ENCODE measurements at regions not wholly inside any gene's neighbourhood (a gene's known extent, or its start where the extent isn't known, plus 50 kb on each side); places are given as distances from the start of the nearest gene placed in this dataset.

DNA sequence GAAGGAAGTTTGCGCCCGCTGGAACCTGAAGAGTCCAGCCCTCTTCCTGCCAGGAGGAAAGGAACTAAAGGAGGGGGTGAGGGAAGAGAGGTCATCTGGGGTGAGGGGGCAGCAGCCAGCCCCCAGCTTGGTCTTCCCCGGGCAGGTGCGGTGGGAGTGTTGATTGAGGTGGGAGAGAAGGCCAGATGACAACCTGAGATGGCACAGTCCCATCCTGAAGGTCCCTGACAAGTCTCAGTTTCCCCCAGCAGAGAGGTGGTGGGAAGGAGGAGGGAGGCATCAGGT lies 240.9 kb downstream of the HAUS1 start:
- intact Hi-C loops (cut with DNase I), result no loop called here
- H3K27ac ChIP-seq, result no peak overlapping the region
- no peaks in the 10 kb centered on the region for H3K9me3 ChIP-seq
- no peak for DNase-seq (ENCODE audit: extremely low spot score in 2 of 2)
- H3K36me3 ChIP-seq, result no peaks in the 10 kb centered on the region
- TF ChIP-seq, protein P1, sequence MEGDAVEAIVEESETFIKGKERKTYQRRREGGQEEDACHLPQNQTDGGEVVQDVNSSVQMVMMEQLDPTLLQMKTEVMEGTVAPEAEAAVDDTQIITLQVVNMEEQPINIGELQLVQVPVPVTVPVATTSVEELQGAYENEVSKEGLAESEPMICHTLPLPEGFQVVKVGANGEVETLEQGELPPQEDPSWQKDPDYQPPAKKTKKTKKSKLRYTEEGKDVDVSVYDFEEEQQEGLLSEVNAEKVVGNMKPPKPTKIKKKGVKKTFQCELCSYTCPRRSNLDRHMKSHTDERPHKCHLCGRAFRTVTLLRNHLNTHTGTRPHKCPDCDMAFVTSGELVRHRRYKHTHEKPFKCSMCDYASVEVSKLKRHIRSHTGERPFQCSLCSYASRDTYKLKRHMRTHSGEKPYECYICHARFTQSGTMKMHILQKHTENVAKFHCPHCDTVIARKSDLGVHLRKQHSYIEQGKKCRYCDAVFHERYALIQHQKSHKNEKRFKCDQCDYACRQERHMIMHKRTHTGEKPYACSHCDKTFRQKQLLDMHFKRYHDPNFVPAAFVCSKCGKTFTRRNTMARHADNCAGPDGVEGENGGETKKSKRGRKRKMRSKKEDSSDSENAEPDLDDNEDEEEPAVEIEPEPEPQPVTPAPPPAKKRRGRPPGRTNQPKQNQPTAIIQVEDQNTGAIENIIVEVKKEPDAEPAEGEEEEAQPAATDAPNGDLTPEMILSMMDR (IDR thresholded peaks at IDR 0.05), result no peak
- TF ChIP-seq POLR2A (IDR thresholded peaks at IDR 0.05) (no peak), POLR2AphosphoS5 (IDR thresholded peaks at IDR 0.05; ENCODE audit: insufficient read depth in 1 of 2, low read depth in 1 of 2) (no peak)
- no peaks in the 10 kb centered on the region for H3K27me3 ChIP-seq
- H3K4me1 ChIP-seq, result peaks cover 8% of the 10 kb centered on the region
- no peak overlapping the region for H3K4me3 ChIP-seq

DNA sequence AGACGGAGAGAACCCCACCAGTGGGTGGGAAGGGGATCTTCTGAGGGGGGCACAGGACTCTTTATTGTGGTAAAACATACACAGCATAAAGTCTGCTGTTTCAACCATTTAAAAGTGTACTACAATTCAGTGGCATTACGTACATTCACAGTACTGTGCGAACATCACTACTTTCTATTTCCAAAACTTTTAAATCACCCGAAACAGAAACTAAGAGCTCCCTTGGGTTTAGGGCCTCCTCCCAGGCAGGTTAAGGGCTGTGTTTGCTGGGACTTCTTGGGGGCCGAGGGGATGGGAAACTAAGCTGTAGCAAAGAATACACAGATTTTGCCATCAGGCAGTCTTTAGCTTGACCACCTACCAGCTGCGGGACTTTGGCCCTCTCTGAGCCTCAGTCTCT lies 242.0 kb downstream of the HAUS1 start:
- DNase-seq (ENCODE audit: extremely low spot score in 2 of 2), result no peak
- Histone ChIP-seq H3K4me1 (peaks cover 8% of the 10 kb centered on the region), H3K27ac (no peak overlapping the region), H3K27me3 (no peaks in the 10 kb centered on the region), H3K9me3 (no peaks in the 10 kb centered on the region), H3K4me3 (no peak overlapping the region), H3K36me3 (no peaks in the 10 kb centered on the region)
- intact Hi-C loops (cut with DNase I), result no loop called here
- TF ChIP-seq POLR2AphosphoS5 (IDR thresholded peaks at IDR 0.05; ENCODE audit: insufficient read depth in 1 of 2, low read depth in 1 of 2) (no peak), POLR2A (IDR thresholded peaks at IDR 0.05) (no peak)
- TF ChIP-seq, protein P1 (IDR thresholded peaks at IDR 0.05), result no peak

DNA sequence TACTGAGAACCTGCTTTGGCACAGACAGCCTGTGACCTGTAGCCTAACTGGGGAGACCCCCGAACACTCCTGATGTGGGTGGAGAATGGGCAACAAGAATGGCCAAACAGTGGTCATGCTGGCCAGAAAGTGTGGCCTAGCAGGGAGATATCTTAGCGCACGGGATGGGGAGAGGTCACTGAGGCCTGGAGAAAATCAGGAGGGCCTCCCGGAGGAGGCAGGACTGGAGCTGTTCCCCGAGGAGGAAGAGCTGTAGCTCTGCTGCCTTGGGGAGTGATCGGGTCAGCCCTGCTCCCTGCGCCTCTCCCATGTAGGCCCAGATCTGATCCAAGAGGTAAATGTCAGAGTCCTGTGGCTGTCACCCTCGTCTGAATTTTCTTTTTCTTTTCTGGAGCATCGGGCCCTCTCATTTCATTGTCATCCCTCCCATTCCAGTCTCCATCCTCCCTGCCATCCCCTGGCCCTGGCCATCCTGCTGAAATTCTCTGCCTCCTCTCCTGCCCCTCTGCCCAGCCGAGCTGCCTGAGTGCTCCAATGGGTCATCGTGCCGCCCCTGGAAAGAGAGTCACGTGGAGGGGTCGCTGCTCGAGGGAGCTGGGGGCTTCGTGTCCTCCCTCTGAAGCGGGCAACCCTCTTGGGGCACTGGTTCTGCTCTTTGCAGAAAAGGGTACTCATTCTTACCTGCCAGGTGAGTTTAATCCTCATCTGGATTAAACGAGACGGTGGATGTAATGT lies 242.9 kb downstream of the HAUS1 start:
- H3K27me3 ChIP-seq, result no peaks in the 10 kb centered on the region
- intact Hi-C loops (cut with DNase I), result no loop called here

DNA sequence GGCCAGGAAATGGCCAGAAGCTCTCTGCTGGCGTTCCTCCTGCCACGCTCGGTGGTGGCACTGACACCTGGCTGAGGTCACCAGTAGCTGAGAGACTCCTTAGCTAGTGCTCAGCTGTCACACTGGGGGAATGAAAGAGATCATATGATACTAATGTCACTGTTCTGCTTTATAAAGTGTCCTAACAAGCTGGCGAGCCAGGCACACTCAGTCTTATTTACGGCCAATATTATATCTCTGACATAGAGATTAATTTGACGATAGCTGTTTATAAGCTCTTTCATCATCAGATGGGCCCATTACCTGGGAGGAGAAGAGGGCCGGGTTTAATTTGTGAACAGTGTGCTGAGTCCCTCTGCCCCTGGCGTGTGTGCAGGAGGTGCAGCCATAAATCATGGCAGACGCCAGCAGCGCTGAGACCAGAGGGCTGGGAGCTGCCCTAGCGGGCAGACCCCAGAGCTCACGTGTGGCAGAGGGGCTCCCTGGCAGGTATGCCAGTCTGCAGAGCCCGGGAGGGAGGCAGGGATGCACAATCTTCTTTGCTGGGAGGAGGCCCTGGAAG lies 246.5 kb downstream of the HAUS1 start:
- Histone ChIP-seq H3K27ac (no peak overlapping the region), H3K4me1 (no peaks in the 10 kb centered on the region), H3K27me3 (no peaks in the 10 kb centered on the region), H3K4me3 (no peak overlapping the region), H3K36me3 (no peaks in the 10 kb centered on the region), H3K9me3 (no peaks in the 10 kb centered on the region)
- intact Hi-C loops (cut with DNase I), result no loop called here
- no peak for TF ChIP-seq POLR2A (IDR thresholded peaks at IDR 0.05)
- no peak for TF ChIP-seq POLR2AphosphoS5 (IDR thresholded peaks at IDR 0.05; ENCODE audit: insufficient read depth in 1 of 2, low read depth in 1 of 2)
- TF ChIP-seq, protein P1 (IDR thresholded peaks at IDR 0.05), result no peak
- no peak for DNase-seq (ENCODE audit: extremely low spot score in 2 of 2)

More for the DNA sequence above, 242.9 kb downstream of the HAUS1 start:
- no peak overlapping the region for H3K4me3 ChIP-seq
- peaks cover 8% of the 10 kb centered on the region for H3K4me1 ChIP-seq
- no peaks in the 10 kb centered on the region for H3K9me3 ChIP-seq
- DNase-seq (ENCODE audit: extremely low spot score in 2 of 2), result no peak
- no peak for TF ChIP-seq POLR2AphosphoS5 (IDR thresholded peaks at IDR 0.05; ENCODE audit: insufficient read depth in 1 of 2, low read depth in 1 of 2)
- no peak for TF ChIP-seq POLR2A (IDR thresholded peaks at IDR 0.05)
- TF ChIP-seq, protein P1 (IDR thresholded peaks at IDR 0.05), result no peak
- no peaks in the 10 kb centered on the region for H3K36me3 ChIP-seq
- no peak overlapping the region for H3K27ac ChIP-seq

DNA sequence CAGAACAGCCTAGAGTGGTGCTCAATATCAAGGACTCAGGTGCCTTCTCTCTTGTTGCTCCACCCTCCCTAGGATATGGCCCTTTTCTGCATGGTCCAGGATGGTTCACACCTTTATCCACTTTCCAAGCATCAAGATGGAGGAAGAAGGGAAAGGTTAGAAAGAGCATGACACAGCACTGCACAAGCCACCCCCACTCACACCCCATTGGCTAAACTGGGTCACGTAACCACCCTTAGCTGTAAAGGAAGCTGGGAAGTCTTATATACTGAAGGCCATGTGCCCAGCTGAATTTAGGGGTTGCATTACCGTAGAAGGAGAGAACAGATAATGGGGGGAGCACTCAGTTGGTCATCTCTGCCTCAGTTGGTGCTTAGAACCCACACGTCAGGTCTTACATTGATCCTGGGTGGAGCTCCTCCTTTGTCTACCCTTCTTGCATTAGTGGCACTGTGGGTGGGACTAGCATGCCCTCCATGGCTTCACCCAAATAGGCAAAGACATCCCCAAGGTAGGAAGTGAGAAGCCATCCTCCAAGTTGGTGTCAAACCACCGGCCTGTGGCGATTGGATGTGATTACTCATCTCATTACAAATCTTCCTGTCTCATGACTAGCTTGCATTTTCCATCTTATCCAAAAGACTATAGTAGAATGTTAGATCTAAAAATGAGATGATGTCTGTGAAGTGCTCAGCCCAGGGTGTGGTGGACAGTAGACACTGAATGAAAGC lies 248.5 kb downstream of the HAUS1 start:
- H3K4me1 ChIP-seq, result no peaks in the 10 kb centered on the region
- TF ChIP-seq, protein P1 (IDR thresholded peaks at IDR 0.05), result no peak
- TF ChIP-seq POLR2AphosphoS5 (IDR thresholded peaks at IDR 0.05; ENCODE audit: insufficient read depth in 1 of 2, low read depth in 1 of 2), result no peak
- TF ChIP-seq POLR2A (IDR thresholded peaks at IDR 0.05), result no peak
- no peak overlapping the region for H3K4me3 ChIP-seq
- H3K36me3 ChIP-seq, result no peaks in the 10 kb centered on the region
- no peaks in the 10 kb centered on the region for H3K9me3 ChIP-seq
- intact Hi-C loops (cut with DNase I), result no loop called here
- DNase-seq (ENCODE audit: extremely low spot score in 2 of 2), result no peak
- no peak overlapping the region for H3K27ac ChIP-seq
- H3K27me3 ChIP-seq, result no peaks in the 10 kb centered on the region

Data from vagina (tissue), 2 donors.